ENCODE measurements at regions not wholly inside any gene's neighbourhood (a gene's known extent, or its start where the extent isn't known, plus 50 kb on each side); places are given as distances from the start of the nearest gene placed in this dataset.

DNA sequence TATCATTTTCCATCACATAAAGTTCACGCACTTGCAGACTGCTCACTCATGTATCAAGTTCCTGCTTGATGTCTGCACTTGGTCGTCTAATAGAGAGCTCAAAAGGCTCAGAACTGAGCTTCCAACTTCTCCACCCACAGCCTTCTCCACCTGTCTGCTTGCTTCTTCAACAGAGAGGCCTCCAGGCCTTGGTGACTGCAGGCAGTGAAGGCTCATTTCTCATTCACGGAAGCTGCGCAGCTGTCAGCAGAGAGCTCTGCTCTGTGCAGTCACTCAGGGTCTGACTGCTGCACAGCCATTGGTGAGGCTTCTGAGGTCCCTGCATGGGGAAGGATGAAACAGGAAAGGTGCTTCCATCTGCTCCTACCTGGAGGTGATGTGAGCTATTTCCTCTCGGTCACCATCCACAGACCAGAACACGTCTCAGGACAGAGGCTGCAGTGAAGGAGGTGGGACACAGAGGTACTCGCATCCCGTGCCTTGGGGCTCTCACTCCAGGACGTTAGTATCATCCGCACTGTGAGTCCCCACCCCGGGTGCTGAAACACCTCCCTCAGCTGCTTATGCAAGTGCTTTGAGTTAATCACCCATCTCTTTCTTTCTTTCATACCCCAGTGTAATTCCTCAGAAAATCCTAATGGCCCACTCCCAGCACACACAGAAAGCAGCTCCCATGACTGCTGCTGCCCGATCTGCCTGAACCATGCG lies 126.2 kb downstream of the TMEM18 start:
- DNase-seq: no peak

- no peak for DNase-seq
Measured at GRCh38 chr2:545711-546650, 131.2 kb downstream of the TMEM18 start.

- DNase-seq: no peak
Measured at GRCh38 chr2:545228-545627, 132.0 kb downstream of the TMEM18 start.

- no peak for DNase-seq
Measured at GRCh38 chr2:538646-539045, 138.6 kb downstream of the TMEM18 start.

GRCh38 chr2:535222-535621 lies 142.0 kb downstream of the TMEM18 start:
- no peak for DNase-seq

DNA sequence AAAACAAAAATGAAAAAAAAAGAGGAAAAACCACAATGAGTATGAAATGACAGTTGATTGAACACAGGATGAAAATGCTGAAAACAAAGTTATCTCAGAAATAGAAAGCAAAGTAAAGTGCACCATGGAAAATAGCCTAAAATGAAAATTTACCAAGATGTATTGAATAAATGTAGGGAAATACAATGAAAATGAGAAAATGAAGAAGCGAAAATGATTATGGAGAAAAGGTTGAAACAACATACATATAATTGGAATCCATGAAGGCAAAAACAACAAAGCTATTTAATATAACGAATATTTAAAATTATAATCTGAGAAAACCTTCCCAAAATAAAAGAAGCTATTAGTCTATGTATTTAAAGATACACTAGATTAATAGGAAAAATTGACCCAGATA lies 147.4 kb downstream of the TMEM18 start:
- DNase-seq: no peak

DNA sequence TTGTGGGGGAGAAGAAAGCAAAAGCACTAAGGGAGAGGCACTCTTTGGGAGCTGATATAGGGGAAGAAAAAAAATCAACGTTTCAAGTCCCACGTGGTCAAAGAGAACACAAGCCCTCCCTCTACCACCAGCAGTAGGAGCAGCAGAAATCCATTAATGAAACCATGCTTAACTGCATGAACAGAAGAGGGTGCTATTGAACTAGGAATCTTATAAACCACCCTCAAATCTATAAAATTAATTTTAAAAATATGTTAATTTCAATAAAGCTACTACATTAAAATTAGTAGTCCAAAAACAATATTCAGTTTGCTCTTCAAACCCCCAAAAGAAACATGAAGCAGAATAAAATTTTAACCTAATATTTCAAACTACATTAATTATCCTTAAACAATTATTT lies 147.8 kb downstream of the TMEM18 start:
- peak; percentile 44 for DNase-seq

DNA sequence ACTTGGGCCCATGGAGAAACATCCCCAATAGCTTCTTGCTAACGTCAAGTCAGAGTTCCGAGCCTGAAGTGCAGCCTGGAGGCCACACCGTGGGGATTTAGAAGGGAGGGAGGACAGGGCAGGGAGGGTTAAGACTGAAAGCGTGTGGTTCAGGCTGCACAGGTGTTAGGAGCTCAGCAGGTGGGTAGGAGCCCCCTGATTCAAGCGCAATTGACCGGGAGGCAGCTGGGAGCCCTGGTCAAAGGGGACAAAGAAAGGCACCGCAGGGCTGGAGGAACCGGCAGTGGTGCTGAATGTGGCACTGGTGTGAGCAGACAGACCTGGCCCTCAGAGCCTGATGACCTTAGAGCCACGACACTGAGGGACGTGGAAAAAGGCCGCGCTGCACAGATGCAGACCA lies 149.6 kb downstream of the TMEM18 start:
- no peak for DNase-seq

- DNase-seq: no peak
Measured at GRCh38 chr2:526918-527317, 150.3 kb downstream of the TMEM18 start.

DNA sequence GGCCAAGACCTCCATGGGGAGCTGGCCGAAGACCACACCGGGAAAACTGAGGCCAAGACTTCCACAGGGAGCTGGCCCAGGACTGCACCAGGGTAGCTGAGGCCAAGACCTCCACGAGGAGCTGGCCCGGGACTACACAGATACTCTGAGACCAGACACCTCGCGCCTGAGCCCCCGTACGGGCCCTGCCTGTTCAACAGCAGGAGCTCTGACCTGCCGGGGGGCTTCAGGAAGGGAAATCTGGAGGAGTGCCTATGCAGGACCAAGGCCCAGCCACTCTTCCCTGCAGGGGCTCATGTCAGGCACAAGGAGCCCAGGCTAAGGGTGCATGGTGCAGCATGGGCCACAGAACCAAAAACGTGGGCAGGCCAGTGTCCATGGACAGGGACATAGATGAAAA lies 151.6 kb downstream of the TMEM18 start:
- no peak for DNase-seq

DNA sequence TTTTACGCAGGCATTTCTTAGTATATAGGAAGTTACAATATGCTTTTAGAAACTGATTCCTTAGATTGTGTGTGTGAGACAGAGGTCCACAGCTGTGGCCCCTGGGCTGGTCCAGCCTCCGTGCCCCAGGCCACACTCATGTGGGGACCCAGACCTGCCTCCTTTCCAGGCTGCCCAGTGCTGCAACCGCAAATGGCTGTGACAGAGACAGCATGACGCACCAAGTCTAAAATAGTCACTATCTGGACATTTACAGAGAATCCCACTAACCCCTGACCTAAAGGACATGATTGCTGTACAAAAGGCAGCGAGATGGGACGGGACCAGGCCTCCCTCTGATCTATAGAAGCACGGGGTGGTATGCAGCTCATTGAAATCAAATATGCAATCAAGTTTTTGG lies 152.2 kb downstream of the TMEM18 start:
- no peak for DNase-seq

DNA sequence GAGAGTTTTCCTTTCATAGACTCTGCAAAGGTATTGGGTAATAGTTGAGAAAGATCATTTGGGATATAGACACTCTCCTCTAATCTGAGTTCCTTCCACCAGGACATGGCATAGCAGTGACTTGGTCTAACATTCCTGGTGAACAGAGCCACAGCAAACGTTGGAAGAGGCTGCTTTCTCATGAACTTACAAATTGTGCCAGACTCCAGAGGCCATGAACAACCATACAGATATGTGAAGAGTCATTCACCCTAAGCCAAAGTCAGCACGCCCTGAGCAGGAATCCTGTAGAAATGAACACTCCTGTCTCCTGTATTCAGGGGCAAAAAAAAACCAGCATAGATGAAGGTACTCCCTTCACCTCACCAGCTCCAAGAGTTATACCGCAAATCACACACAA lies 152.8 kb downstream of the TMEM18 start:
- DNase-seq: no peak

GRCh38 chr2:523698-524270 lies 153.4 kb downstream of the TMEM18 start:
- no peak for DNase-seq

DNA sequence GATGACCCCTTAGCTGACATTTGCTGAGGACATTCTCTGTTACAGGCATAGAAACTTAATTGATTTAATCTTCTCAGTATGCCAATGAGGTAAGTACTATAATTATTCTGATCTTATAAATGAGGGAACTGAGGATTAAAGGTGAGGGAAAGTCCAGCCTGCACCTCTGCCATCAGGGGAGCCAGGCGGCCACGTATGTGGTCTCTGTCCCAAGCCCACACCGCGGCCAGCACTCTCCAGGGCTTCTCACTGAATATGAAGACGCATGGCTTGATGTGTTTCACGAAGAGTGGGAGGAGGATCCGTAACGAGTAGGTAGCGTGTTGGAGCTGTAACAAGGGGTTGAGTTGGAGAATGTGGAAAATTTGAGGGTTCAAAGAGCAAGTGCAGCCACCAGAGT lies 154.4 kb downstream of the TMEM18 start:
- DNase-seq: no peak

GRCh38 chr2:521853-522530 lies 155.2 kb downstream of the TMEM18 start:
- DNase-seq: no peak

GRCh38 chr2:520663-521340 lies 156.4 kb downstream of the TMEM18 start:
- DNase-seq: no peak

- DNase-seq: no peak
Measured at GRCh38 chr2:516944-517343, 160.3 kb downstream of the TMEM18 start.

DNA sequence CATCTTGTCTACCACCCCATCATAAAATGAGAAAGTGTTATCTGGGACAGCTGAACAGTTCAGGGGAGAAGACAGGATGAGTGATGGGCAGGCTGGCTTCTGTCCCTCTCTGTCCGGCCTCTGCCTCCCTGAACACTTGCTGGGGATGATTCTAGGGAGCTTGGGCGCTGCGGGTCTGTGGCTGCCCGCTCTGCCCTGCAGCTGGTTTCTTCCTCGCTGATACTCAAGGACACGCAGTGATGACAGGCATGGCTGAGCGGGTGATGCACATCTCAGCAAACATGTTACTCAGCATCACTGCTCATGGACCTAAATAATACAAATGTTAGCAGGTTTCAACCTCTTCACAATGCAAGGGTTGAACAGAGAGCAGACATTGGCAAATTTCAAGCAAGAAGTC lies 161.1 kb downstream of the TMEM18 start:
- no peak for DNase-seq

GRCh38 chr2:515441-516127 lies 161.6 kb downstream of the TMEM18 start:
- DNase-seq: no peak

- no peak for DNase-seq
Measured at GRCh38 chr2:513981-514706, 163.1 kb downstream of the TMEM18 start.

DNA sequence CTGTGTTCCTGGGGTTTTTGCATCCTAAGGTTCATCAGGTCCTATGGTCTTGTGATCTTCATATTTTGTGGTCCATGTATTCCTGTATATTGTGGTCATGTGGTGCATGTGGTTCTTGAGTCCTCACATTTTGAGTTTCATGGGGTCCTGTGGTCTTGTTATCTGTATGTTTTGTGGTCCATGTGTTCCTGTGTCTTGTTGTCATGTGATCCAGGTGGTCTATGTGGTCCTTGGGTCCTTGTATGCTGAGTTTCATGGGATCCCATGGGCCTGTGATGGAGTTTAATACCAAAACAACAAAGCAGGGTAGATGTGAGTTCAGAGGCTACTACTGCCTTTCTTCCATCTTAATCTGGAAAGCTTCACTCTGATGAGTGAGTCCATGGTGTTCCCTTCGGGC lies 166.4 kb downstream of the TMEM18 start:
- DNase-seq: no peak
